Esophagus squamous epithelium (tissue), 4 donors: ENCODE measurements at regions not wholly inside any gene's neighbourhood (a gene's known extent, or its start where the extent isn't known, plus 50 kb on each side); places are given as distances from the start of the nearest gene placed in this dataset.

Experiments
- POLR2A ChIP-seq, 4 donors: fragments of 450-650 bp; IDR thresholded peaks; one replicate each; pipeline ENCODE4 v1.6.1; 2017; ENCODE audit warnings: antibody characterized with exemption in 4 of 4, mild to moderate bottlenecking in 4 of 4, moderate library complexity in 3 of 4
- TF ChIP-seq, protein P1 (sequence below), 6 experiments: fragments of 450-650 bp in 4 of 6; fragments of 200-600 bp in 2 of 6; sonication (generic) in 2 of 6; IDR thresholded peaks; one replicate each; pipeline ENCODE4 v1.5.1; 2016 to 2019; ENCODE audit warnings: antibody characterized with exemption in 6 of 6, mild to moderate bottlenecking in 4 of 6, moderate library complexity in 4 of 6

DNA sequence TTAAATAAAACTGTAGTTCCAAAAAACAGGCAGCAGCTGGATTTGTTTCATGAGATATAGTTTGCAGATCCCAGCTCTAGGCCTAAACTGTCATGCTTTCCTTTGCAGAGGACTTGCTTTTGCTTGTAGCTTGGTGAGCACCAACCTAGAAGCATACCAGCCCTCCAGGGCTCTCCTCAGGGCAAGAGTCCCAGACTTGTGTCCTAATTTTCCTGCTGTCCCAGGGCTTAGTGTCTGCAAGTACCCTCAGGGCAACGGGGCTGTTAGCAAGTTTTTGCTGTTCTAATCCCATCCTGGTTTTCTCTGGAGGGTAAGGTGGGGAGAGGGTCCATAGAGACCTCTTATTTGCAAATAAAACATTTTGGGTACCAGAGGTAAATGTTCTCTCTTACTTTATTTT lies 59.5 kb downstream of the TMEM17 start:
- TF ChIP-seq, protein P1, sequence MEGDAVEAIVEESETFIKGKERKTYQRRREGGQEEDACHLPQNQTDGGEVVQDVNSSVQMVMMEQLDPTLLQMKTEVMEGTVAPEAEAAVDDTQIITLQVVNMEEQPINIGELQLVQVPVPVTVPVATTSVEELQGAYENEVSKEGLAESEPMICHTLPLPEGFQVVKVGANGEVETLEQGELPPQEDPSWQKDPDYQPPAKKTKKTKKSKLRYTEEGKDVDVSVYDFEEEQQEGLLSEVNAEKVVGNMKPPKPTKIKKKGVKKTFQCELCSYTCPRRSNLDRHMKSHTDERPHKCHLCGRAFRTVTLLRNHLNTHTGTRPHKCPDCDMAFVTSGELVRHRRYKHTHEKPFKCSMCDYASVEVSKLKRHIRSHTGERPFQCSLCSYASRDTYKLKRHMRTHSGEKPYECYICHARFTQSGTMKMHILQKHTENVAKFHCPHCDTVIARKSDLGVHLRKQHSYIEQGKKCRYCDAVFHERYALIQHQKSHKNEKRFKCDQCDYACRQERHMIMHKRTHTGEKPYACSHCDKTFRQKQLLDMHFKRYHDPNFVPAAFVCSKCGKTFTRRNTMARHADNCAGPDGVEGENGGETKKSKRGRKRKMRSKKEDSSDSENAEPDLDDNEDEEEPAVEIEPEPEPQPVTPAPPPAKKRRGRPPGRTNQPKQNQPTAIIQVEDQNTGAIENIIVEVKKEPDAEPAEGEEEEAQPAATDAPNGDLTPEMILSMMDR (IDR thresholded peaks at IDR 0.05) = no peak
- TF ChIP-seq POLR2A (IDR thresholded peaks at IDR 0.05) = no peak
